ENCODE measurements at regions not wholly inside any gene's neighbourhood (a gene's known extent, or its start where the extent isn't known, plus 50 kb on each side); places are given as distances from the start of the nearest gene placed in this dataset.

- H3K4me1 ChIP-seq (ENCODE audit: control insufficient read depth, insufficient read depth, low read length), result no peaks in the 10 kb centered on the region
- H3K9ac ChIP-seq (ENCODE audit: low read length), result no peak overlapping the region
- no peak overlapping the region for H3K27ac ChIP-seq (ENCODE audit: low read depth, low read length)
- H3K4me3 ChIP-seq (ENCODE audit: low read length), result no peak overlapping the region
- H3K27me3 ChIP-seq (ENCODE audit: control insufficient read depth, insufficient read depth, low read length), result no peaks in the 10 kb centered on the region
- H3K36me3 ChIP-seq (ENCODE audit: control insufficient read depth, insufficient read depth, low read length), result no peaks in the 10 kb centered on the region
Measured at GRCh38 chr9:82553654-82554366, 509.1 kb downstream of the RASEF start.

- Histone ChIP-seq H3K36me3 (ENCODE audit: control insufficient read depth, insufficient read depth, low read length) (no peaks in the 10 kb centered on the region), H3K9ac (ENCODE audit: low read length) (no peak overlapping the region), H3K27me3 (ENCODE audit: control insufficient read depth, insufficient read depth, low read length) (no peaks in the 10 kb centered on the region), H3K27ac (ENCODE audit: low read depth, low read length) (no peak overlapping the region), H3K4me1 (ENCODE audit: control insufficient read depth, insufficient read depth, low read length) (no peaks in the 10 kb centered on the region), H3K4me3 (ENCODE audit: low read length) (no peak overlapping the region)
Measured at GRCh38 chr9:82554381-82554780, 508.6 kb downstream of the RASEF start.

GRCh38 chr9:82555031-82555430 is 507.9 kb downstream of the RASEF start:
- Histone ChIP-seq H3K4me1 (ENCODE audit: control insufficient read depth, insufficient read depth, low read length) (no peaks in the 10 kb centered on the region), H3K4me3 (ENCODE audit: low read length) (no peak overlapping the region), H3K27ac (ENCODE audit: low read depth, low read length) (no peak overlapping the region), H3K9ac (ENCODE audit: low read length) (no peak overlapping the region), H3K36me3 (ENCODE audit: control insufficient read depth, insufficient read depth, low read length) (no peaks in the 10 kb centered on the region), H3K27me3 (ENCODE audit: control insufficient read depth, insufficient read depth, low read length) (no peaks in the 10 kb centered on the region)

GRCh38 chr9:82555431-82556051 is 507.4 kb downstream of the RASEF start:
- Histone ChIP-seq H3K4me1 (ENCODE audit: control insufficient read depth, insufficient read depth, low read length) (no peaks in the 10 kb centered on the region), H3K9ac (ENCODE audit: low read length) (no peak overlapping the region), H3K27me3 (ENCODE audit: control insufficient read depth, insufficient read depth, low read length) (no peaks in the 10 kb centered on the region), H3K36me3 (ENCODE audit: control insufficient read depth, insufficient read depth, low read length) (no peaks in the 10 kb centered on the region), H3K4me3 (ENCODE audit: low read length) (no peak overlapping the region), H3K27ac (ENCODE audit: low read depth, low read length) (no peak overlapping the region)

- H3K27ac ChIP-seq (ENCODE audit: low read depth, low read length), result no peak overlapping the region
- H3K4me1 ChIP-seq (ENCODE audit: control insufficient read depth, insufficient read depth, low read length), result no peaks in the 10 kb centered on the region
- H3K27me3 ChIP-seq (ENCODE audit: control insufficient read depth, insufficient read depth, low read length), result no peaks in the 10 kb centered on the region
- H3K4me3 ChIP-seq (ENCODE audit: low read length), result no peak overlapping the region
- no peaks in the 10 kb centered on the region for H3K36me3 ChIP-seq (ENCODE audit: control insufficient read depth, insufficient read depth, low read length)
- H3K9ac ChIP-seq (ENCODE audit: low read length), result no peak overlapping the region
Measured at GRCh38 chr9:82558346-82558745, 504.6 kb downstream of the RASEF start.

- Histone ChIP-seq H3K36me3 (ENCODE audit: control insufficient read depth, insufficient read depth, low read length) (no peaks in the 10 kb centered on the region), H3K4me1 (ENCODE audit: control insufficient read depth, insufficient read depth, low read length) (no peaks in the 10 kb centered on the region), H3K9ac (ENCODE audit: low read length) (no peak overlapping the region), H3K27ac (ENCODE audit: low read depth, low read length) (no peak overlapping the region), H3K27me3 (ENCODE audit: control insufficient read depth, insufficient read depth, low read length) (no peaks in the 10 kb centered on the region), H3K4me3 (ENCODE audit: low read length) (no peak overlapping the region)
Measured at GRCh38 chr9:82558855-82559630, 503.9 kb downstream of the RASEF start.

GRCh38 chr9:82560036-82560435 is 502.9 kb downstream of the RASEF start:
- Histone ChIP-seq H3K36me3 (ENCODE audit: control insufficient read depth, insufficient read depth, low read length) (no peaks in the 10 kb centered on the region), H3K4me1 (ENCODE audit: control insufficient read depth, insufficient read depth, low read length) (no peaks in the 10 kb centered on the region)

GRCh38 chr9:82560457-82560904 is 502.5 kb downstream of the RASEF start:
- no peak overlapping the region for H3K27ac ChIP-seq (ENCODE audit: low read depth, low read length)
- no peak overlapping the region for H3K4me3 ChIP-seq (ENCODE audit: low read length)
- no peaks in the 10 kb centered on the region for H3K36me3 ChIP-seq (ENCODE audit: control insufficient read depth, insufficient read depth, low read length)
- H3K9ac ChIP-seq (ENCODE audit: low read length), result no peak overlapping the region
- H3K27me3 ChIP-seq (ENCODE audit: control insufficient read depth, insufficient read depth, low read length), result no peaks in the 10 kb centered on the region
- peaks cover 4% of the 10 kb centered on the region for H3K4me1 ChIP-seq (ENCODE audit: control insufficient read depth, insufficient read depth, low read length)

More at GRCh38 chr9:82560036-82560435, 502.9 kb downstream of the RASEF start:
- no peak overlapping the region for H3K27ac ChIP-seq (ENCODE audit: low read depth, low read length)
- no peak overlapping the region for H3K9ac ChIP-seq (ENCODE audit: low read length)
- no peak overlapping the region for H3K4me3 ChIP-seq (ENCODE audit: low read length)
- H3K27me3 ChIP-seq (ENCODE audit: control insufficient read depth, insufficient read depth, low read length), result no peaks in the 10 kb centered on the region

GRCh38 chr9:82563094-82563493 is 499.8 kb downstream of the RASEF start:
- Histone ChIP-seq H3K4me1 (ENCODE audit: control insufficient read depth, insufficient read depth, low read length) (peaks cover 6% of the 10 kb centered on the region), H3K27ac (ENCODE audit: low read depth, low read length) (no peak overlapping the region), H3K27me3 (ENCODE audit: control insufficient read depth, insufficient read depth, low read length) (no peaks in the 10 kb centered on the region), H3K36me3 (ENCODE audit: control insufficient read depth, insufficient read depth, low read length) (no peaks in the 10 kb centered on the region), H3K9ac (ENCODE audit: low read length) (no peak overlapping the region), H3K4me3 (ENCODE audit: low read length) (no peak overlapping the region)

- no peak overlapping the region for H3K9ac ChIP-seq (ENCODE audit: low read length)
- no peaks in the 10 kb centered on the region for H3K27me3 ChIP-seq (ENCODE audit: control insufficient read depth, insufficient read depth, low read length)
- H3K36me3 ChIP-seq (ENCODE audit: control insufficient read depth, insufficient read depth, low read length), result no peaks in the 10 kb centered on the region
- peaks cover 6% of the 10 kb centered on the region for H3K4me1 ChIP-seq (ENCODE audit: control insufficient read depth, insufficient read depth, low read length)
- no peak overlapping the region for H3K4me3 ChIP-seq (ENCODE audit: low read length)
- H3K27ac ChIP-seq (ENCODE audit: low read depth, low read length), result no peak overlapping the region
Measured at GRCh38 chr9:82563841-82564240, 499.1 kb downstream of the RASEF start.

- Histone ChIP-seq H3K4me3 (ENCODE audit: low read length) (no peak overlapping the region), H3K36me3 (ENCODE audit: control insufficient read depth, insufficient read depth, low read length) (no peaks in the 10 kb centered on the region), H3K27ac (ENCODE audit: low read depth, low read length) (no peak overlapping the region)
Measured at GRCh38 chr9:82565188-82565969, 497.6 kb downstream of the RASEF start.

GRCh38 chr9:82567953-82568352 is 495.0 kb downstream of the RASEF start:
- H3K27ac ChIP-seq (ENCODE audit: low read depth, low read length), result no peak overlapping the region
- H3K4me1 ChIP-seq (ENCODE audit: control insufficient read depth, insufficient read depth, low read length), result peaks cover 6% of the 10 kb centered on the region
- H3K36me3 ChIP-seq (ENCODE audit: control insufficient read depth, insufficient read depth, low read length), result no peaks in the 10 kb centered on the region
- H3K4me3 ChIP-seq (ENCODE audit: low read length), result no peak overlapping the region
- H3K27me3 ChIP-seq (ENCODE audit: control insufficient read depth, insufficient read depth, low read length), result no peaks in the 10 kb centered on the region
- no peak overlapping the region for H3K9ac ChIP-seq (ENCODE audit: low read length)

More at GRCh38 chr9:82565188-82565969, 497.6 kb downstream of the RASEF start:
- no peaks in the 10 kb centered on the region for H3K27me3 ChIP-seq (ENCODE audit: control insufficient read depth, insufficient read depth, low read length)
- H3K9ac ChIP-seq (ENCODE audit: low read length), result no peak overlapping the region
- peaks cover 6% of the 10 kb centered on the region for H3K4me1 ChIP-seq (ENCODE audit: control insufficient read depth, insufficient read depth, low read length)

Measured in rectal smooth muscle tissue (tissue), 1 donor.